GM12873 (cell line): ENCODE measurements at regions not wholly inside any gene's neighbourhood (a gene's known extent, or its start where the extent isn't known, plus 50 kb on each side); places are given as distances from the start of the nearest gene placed in this dataset.

Experiments
- CTCF ChIP-seq: IDR thresholded peaks from 2 replicates; pipeline ENCODE4 v1.5.1; 2012; ENCODE audit warnings: low read depth, mild to moderate bottlenecking, moderate library complexity, low read length, control low read depth; ENCODE audit not compliant: insufficient read depth; ENCODE audit errors: missing control alignments

- TF ChIP-seq CTCF: no peak
Observed at GRCh38 chr5:50898966-50899365, 232.5 kb downstream of the PARP8 start.

- no peak for TF ChIP-seq CTCF
Observed at GRCh38 chr5:50900952-50901510, 234.6 kb downstream of the PARP8 start.

- no peak for TF ChIP-seq CTCF
Observed at GRCh38 chr5:50903651-50904050, 237.2 kb downstream of the PARP8 start.

- no peak for TF ChIP-seq CTCF
Observed at GRCh38 chr5:50905996-50906570, 239.6 kb downstream of the PARP8 start.

- TF ChIP-seq CTCF: no peak
Observed at GRCh38 chr5:50921366-50922133, 255.1 kb downstream of the PARP8 start.

GRCh38 chr5:50922134-50922941 is 255.9 kb downstream of the PARP8 start:
- TF ChIP-seq CTCF: peak; percentile 43
